ENCODE measurements at regions not wholly inside any gene's neighbourhood (a gene's known extent, or its start where the extent isn't known, plus 50 kb on each side); places are given as distances from the start of the nearest gene placed in this dataset.

- TF ChIP-seq POLR2A (IDR thresholded peaks at IDR 0.05; ENCODE audit: low read depth, low read length) (no peak), GATA2 (IDR thresholded peaks at IDR 0.05; ENCODE audit: insufficient read depth, insufficient read length, low read depth, low read length) (no peak), EZH2 (IDR thresholded peaks at IDR 0.05; ENCODE audit: borderline replicate concordance, low read depth, low read length, severe bottlenecking) (no peak), CTCF (IDR thresholded peaks at IDR 0.05; ENCODE audit: extremely low read depth in 1 of 2, insufficient read depth in 1 of 2, low read depth in 1 of 2, low read length in 2 of 2) (no peak), POLR2AphosphoS5 (IDR thresholded peaks at IDR 0.05; ENCODE audit: insufficient read depth, low read depth, low read length) (no peak), MYC (IDR thresholded peaks at IDR 0.05; ENCODE audit: low read depth, low read length) (no peak), MAX (IDR thresholded peaks at IDR 0.05; ENCODE audit: insufficient read depth, insufficient read length) (no peak)
Observed at GRCh38 chr5:110007101-110007500, 317.4 kb downstream of the MAN2A1 start.

Measured in endothelial cell of umbilical vein (primary cell).